ENCODE measurements at regions not wholly inside any gene's neighbourhood (a gene's known extent, or its start where the extent isn't known, plus 50 kb on each side); places are given as distances from the start of the nearest gene placed in this dataset.

DNA sequence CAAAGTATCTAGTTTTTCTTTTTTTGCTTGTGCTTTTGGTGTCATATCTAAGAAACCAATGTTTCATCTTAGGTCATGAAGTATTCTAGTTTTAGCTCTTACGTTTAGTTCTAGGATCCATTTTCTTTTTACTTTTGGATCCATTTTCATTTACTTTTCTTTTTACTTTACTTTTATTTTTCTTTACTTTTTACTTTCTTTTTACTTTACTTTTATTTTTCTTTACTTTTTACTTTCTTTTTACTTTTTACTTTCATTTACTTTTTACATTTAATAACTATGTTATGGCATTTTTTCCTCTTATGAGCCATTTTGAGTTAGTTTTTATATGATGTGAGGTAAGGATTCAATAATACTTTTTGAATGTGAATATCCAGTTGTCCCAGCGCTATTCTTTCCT is 213.4 kb downstream of the ZFP36L2 start:
- Histone ChIP-seq H3K36me3 (no peaks in the 10 kb centered on the region), H3K9me3 (no peaks in the 10 kb centered on the region), H3K4me1 (no peaks in the 10 kb centered on the region), H3K27ac (no peak overlapping the region), H3K27me3 (no peaks in the 10 kb centered on the region), H3K4me3 (no peak overlapping the region)
- DNase-seq = no peak
- no peak for TF ChIP-seq POLR2A (IDR thresholded peaks at IDR 0.05)
- TF ChIP-seq, protein P1, sequence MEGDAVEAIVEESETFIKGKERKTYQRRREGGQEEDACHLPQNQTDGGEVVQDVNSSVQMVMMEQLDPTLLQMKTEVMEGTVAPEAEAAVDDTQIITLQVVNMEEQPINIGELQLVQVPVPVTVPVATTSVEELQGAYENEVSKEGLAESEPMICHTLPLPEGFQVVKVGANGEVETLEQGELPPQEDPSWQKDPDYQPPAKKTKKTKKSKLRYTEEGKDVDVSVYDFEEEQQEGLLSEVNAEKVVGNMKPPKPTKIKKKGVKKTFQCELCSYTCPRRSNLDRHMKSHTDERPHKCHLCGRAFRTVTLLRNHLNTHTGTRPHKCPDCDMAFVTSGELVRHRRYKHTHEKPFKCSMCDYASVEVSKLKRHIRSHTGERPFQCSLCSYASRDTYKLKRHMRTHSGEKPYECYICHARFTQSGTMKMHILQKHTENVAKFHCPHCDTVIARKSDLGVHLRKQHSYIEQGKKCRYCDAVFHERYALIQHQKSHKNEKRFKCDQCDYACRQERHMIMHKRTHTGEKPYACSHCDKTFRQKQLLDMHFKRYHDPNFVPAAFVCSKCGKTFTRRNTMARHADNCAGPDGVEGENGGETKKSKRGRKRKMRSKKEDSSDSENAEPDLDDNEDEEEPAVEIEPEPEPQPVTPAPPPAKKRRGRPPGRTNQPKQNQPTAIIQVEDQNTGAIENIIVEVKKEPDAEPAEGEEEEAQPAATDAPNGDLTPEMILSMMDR (IDR thresholded peaks at IDR 0.05) = no peak
- intact Hi-C loops (cut with DNase I; ENCODE audit: low total_unique reads) = no loop called here

GRCh38 chr2:43011158-43011491 is 215.3 kb downstream of the ZFP36L2 start:
- Histone ChIP-seq H3K4me1 (no peaks in the 10 kb centered on the region), H3K36me3 (no peaks in the 10 kb centered on the region), H3K9me3 (no peaks in the 10 kb centered on the region), H3K27me3 (no peaks in the 10 kb centered on the region), H3K27ac (no peak overlapping the region), H3K4me3 (no peak overlapping the region)
- TF ChIP-seq POLR2A (IDR thresholded peaks at IDR 0.05) = no peak
- TF ChIP-seq, protein P1 (IDR thresholded peaks at IDR 0.05) = no peak
- intact Hi-C loops (cut with DNase I; ENCODE audit: low total_unique reads) = no loop called here
- DNase-seq = no peak

GRCh38 chr2:43010438-43011157 is 215.8 kb downstream of the ZFP36L2 start:
- Histone ChIP-seq H3K9me3 (no peaks in the 10 kb centered on the region), H3K27me3 (no peaks in the 10 kb centered on the region), H3K36me3 (no peaks in the 10 kb centered on the region), H3K4me1 (no peaks in the 10 kb centered on the region), H3K4me3 (no peak overlapping the region), H3K27ac (no peak overlapping the region)
- intact Hi-C loops (cut with DNase I; ENCODE audit: low total_unique reads) = no loop called here
- DNase-seq = no peak
- TF ChIP-seq POLR2A (IDR thresholded peaks at IDR 0.05) = no peak
- TF ChIP-seq, protein P1 (IDR thresholded peaks at IDR 0.05) = no peak

DNA sequence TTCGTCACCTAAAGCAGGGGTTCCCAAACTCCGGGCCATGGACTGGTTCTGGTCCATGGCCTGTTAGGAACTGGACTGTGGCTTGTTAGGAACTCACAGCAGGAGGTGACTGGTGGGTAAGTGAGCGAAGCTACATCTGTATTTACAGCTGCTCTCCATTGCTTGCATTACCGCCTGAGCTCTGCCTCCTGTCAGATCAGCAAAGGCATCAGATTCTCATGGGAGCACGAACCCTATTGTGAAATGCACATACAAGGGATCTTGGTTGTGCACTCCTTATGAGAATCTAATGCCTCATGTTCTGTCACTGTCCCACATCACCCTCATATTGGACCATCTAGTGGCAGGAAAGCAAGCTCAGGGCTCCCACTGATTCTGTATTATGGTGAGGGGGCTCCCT is 217.0 kb downstream of the ZFP36L2 start:
- intact Hi-C loops (cut with DNase I; ENCODE audit: low total_unique reads) = no loop called here
- TF ChIP-seq POLR2A (IDR thresholded peaks at IDR 0.05) = no peak
- TF ChIP-seq, protein P1 (IDR thresholded peaks at IDR 0.05) = no peak
- Histone ChIP-seq H3K4me3 (no peak overlapping the region), H3K27me3 (no peaks in the 10 kb centered on the region), H3K36me3 (no peaks in the 10 kb centered on the region), H3K9me3 (no peaks in the 10 kb centered on the region), H3K27ac (no peak overlapping the region), H3K4me1 (no peaks in the 10 kb centered on the region)
- no peak for DNase-seq

GRCh38 chr2:43008388-43008787 is 216.0 kb upstream of the HAAO start:
- no peak overlapping the region for H3K4me3 ChIP-seq
- H3K27ac ChIP-seq = no peak overlapping the region
- H3K36me3 ChIP-seq = no peaks in the 10 kb centered on the region
- H3K27me3 ChIP-seq = no peaks in the 10 kb centered on the region
- H3K4me1 ChIP-seq = no peaks in the 10 kb centered on the region
- DNase-seq = peak in 1 of 2 donors; percentile 13
- no peaks in the 10 kb centered on the region for H3K9me3 ChIP-seq
- intact Hi-C loops (cut with DNase I; ENCODE audit: low total_unique reads) = no loop called here
- TF ChIP-seq, protein P1 (IDR thresholded peaks at IDR 0.05) = no peak
- TF ChIP-seq POLR2A (IDR thresholded peaks at IDR 0.05) = no peak
